ENCODE measurements at regions not wholly inside any gene's neighbourhood (a gene's known extent, or its start where the extent isn't known, plus 50 kb on each side); places are given as distances from the start of the nearest gene placed in this dataset.

GRCh38 chr4:125794989-125795388, 480.2 kb downstream of the FAT4 start:
- Histone ChIP-seq H3K9me3 (replicated peaks; ENCODE audit: control insufficient read depth, insufficient read depth, low read length) (no peaks in the 10 kb centered on the region), H3K79me2 (ENCODE audit: control insufficient read depth, insufficient read depth, low read length) (no peaks in the 10 kb centered on the region), H3K27ac (ENCODE audit: insufficient read depth, low read depth, low read length) (no peak overlapping the region), H2AFZ (ENCODE audit: low read depth, low read length) (no peak overlapping the region), H4K20me1 (replicated peaks; ENCODE audit: control insufficient read depth, extremely low read depth, insufficient read depth, low read length) (no peaks in the 10 kb centered on the region), H3K4me1 (ENCODE audit: control insufficient read depth, extremely low read depth, insufficient read depth, low read length) (no peaks in the 10 kb centered on the region), H3K27me3 (ENCODE audit: control insufficient read depth in 2 of 2, insufficient read depth in 2 of 2, low read length in 2 of 2) (peaks cover 0 to 2% of the 10 kb centered on the region in 2 experiments), H3K4me3 (replicated peaks in 1 of 3; ENCODE audit: insufficient read depth in 1 of 3, low read depth in 1 of 3, low read length in 3 of 3) (no peak overlapping the region), H3K9ac (replicated peaks; ENCODE audit: extremely low read depth, insufficient read depth, low read length) (no peak overlapping the region), H3K9me1 (replicated peaks; ENCODE audit: control insufficient read depth, extremely low read depth, insufficient read depth, low read length) (no peaks in the 10 kb centered on the region), H3K4me2 (ENCODE audit: insufficient read depth, low read length) (no peak overlapping the region), H3K36me3 (ENCODE audit: control insufficient read depth in 2 of 2, extremely low read depth in 1 of 2, insufficient read depth in 2 of 2, low read length in 2 of 2) (no peaks in the 10 kb centered on the region)
- CTCF ChIA-PET: no interaction called here
- BruUV-seq (replicated peaks): no TSS peak
- POLR2A ChIA-PET: no interaction called here
- TF ChIP-seq EZH2 (IDR thresholded peaks at IDR 0.05; ENCODE audit: borderline replicate concordance, low read depth, low read length, severe bottlenecking) (no peak), MAX (IDR thresholded peaks at IDR 0.05; ENCODE audit: insufficient read depth, insufficient read length) (no peak), POLR2A (IDR thresholded peaks at IDR 0.05; ENCODE audit: low read depth, low read length) (no peak), CTCF (IDR thresholded peaks at IDR 0.05; ENCODE audit: extremely low read depth in 1 of 2, insufficient read depth in 1 of 2, low read depth in 1 of 2, low read length in 2 of 2) (no peak), POLR2AphosphoS5 (IDR thresholded peaks at IDR 0.05; ENCODE audit: insufficient read depth, low read depth, low read length) (no peak), JUN (IDR thresholded peaks at IDR 0.05; ENCODE audit: borderline replicate concordance, insufficient read depth, insufficient read length, low read depth) (no peak)
- FAIRE-seq: no peak
- intact Hi-C loops (cut with micrococcal nuclease): no loop called here
- no peak for DNase-seq (ENCODE audit: low read depth, low spot score)
- dilution Hi-C loops (cut with MboI; ENCODE audit: extremely low pct_ligation_motif_present, low sequenced_read_pairs): no loop called here

- dilution Hi-C loops (cut with MboI; ENCODE audit: extremely low pct_ligation_motif_present, low sequenced_read_pairs): no loop called here
- no peak overlapping the region for H2AFZ ChIP-seq (ENCODE audit: low read depth, low read length)
- no peaks in the 10 kb centered on the region for H3K79me2 ChIP-seq (ENCODE audit: control insufficient read depth, insufficient read depth, low read length)
- no peaks in the 10 kb centered on the region for H3K36me3 ChIP-seq (ENCODE audit: control insufficient read depth in 2 of 2, extremely low read depth in 1 of 2, insufficient read depth in 2 of 2, low read length in 2 of 2)
- H3K9ac ChIP-seq (replicated peaks; ENCODE audit: extremely low read depth, insufficient read depth, low read length): no peak overlapping the region
- H3K4me1 ChIP-seq (ENCODE audit: control insufficient read depth, extremely low read depth, insufficient read depth, low read length): no peaks in the 10 kb centered on the region
- no peak overlapping the region for H3K4me2 ChIP-seq (ENCODE audit: insufficient read depth, low read length)
- no peaks in the 10 kb centered on the region for H4K20me1 ChIP-seq (replicated peaks; ENCODE audit: control insufficient read depth, extremely low read depth, insufficient read depth, low read length)
- no peak overlapping the region for H3K4me3 ChIP-seq (replicated peaks in 1 of 3; ENCODE audit: insufficient read depth in 1 of 3, low read depth in 1 of 3, low read length in 3 of 3)
- CTCF ChIA-PET: no interaction called here
- DNase-seq (ENCODE audit: low read depth, low spot score) (peak; percentile 28), FAIRE-seq (no peak)
- POLR2A ChIA-PET: no interaction called here
- intact Hi-C loops (cut with micrococcal nuclease): no loop called here
- TF ChIP-seq EZH2 (IDR thresholded peaks at IDR 0.05; ENCODE audit: borderline replicate concordance, low read depth, low read length, severe bottlenecking): no peak
- TF ChIP-seq MAX (IDR thresholded peaks at IDR 0.05; ENCODE audit: insufficient read depth, insufficient read length): no peak
- no peak for TF ChIP-seq CTCF (IDR thresholded peaks at IDR 0.05; ENCODE audit: extremely low read depth in 1 of 2, insufficient read depth in 1 of 2, low read depth in 1 of 2, low read length in 2 of 2)
- no peak for TF ChIP-seq POLR2AphosphoS5 (IDR thresholded peaks at IDR 0.05; ENCODE audit: insufficient read depth, low read depth, low read length)
- no peak for TF ChIP-seq MYC (IDR thresholded peaks at IDR 0.05; ENCODE audit: low read depth, low read length)
- TF ChIP-seq GATA2 (IDR thresholded peaks at IDR 0.05; ENCODE audit: insufficient read depth, insufficient read length, low read depth, low read length): no peak
- no peak for TF ChIP-seq FOS (IDR thresholded peaks at IDR 0.05; ENCODE audit: borderline replicate concordance, insufficient read depth, low read length)
- no peak for TF ChIP-seq POLR2A (IDR thresholded peaks at IDR 0.05; ENCODE audit: low read depth, low read length)
- TF ChIP-seq JUN (IDR thresholded peaks at IDR 0.05; ENCODE audit: borderline replicate concordance, insufficient read depth, insufficient read length, low read depth): no peak
- no peaks in the 10 kb centered on the region for H3K9me1 ChIP-seq (replicated peaks; ENCODE audit: control insufficient read depth, extremely low read depth, insufficient read depth, low read length)
- no peaks in the 10 kb centered on the region for H3K27me3 ChIP-seq (ENCODE audit: control insufficient read depth in 2 of 2, insufficient read depth in 2 of 2, low read length in 2 of 2)
- no peaks in the 10 kb centered on the region for H3K9me3 ChIP-seq (replicated peaks; ENCODE audit: control insufficient read depth, insufficient read depth, low read length)
- no peak overlapping the region for H3K27ac ChIP-seq (ENCODE audit: insufficient read depth, low read depth, low read length)
- BruUV-seq (replicated peaks): no TSS peak
These were observed 481.4 kb downstream of the FAT4 start for GRCh38 chr4:125796138-125796537.
